Immature natural killer cell (primary cell): ENCODE measurements at regions not wholly inside any gene's neighbourhood (a gene's known extent, or its start where the extent isn't known, plus 50 kb on each side); places are given as distances from the start of the nearest gene placed in this dataset.

Source experiments
- DNase-seq, 3 donors: peaks; one replicate each; pipeline ENCODE4 v3.0.0; 2022; ENCODE audit warnings: mixed read lengths in 1 of 3
- H3K27ac Mint-ChIP-seq, 6 donors: one replicate each; pipeline ENCODE4 v1.8.0; 2020; ENCODE audit warnings: mixed read lengths in 6 of 6, mild to moderate bottlenecking in 5 of 6, inconsistent platforms in 4 of 6, moderate library complexity in 3 of 6
- H3K27me3 Mint-ChIP-seq, 3 donors: one replicate each; pipeline ENCODE4 v1.8.0; 2020 to 2021; ENCODE audit warnings: low read depth in 3 of 3, mild to moderate bottlenecking in 3 of 3, mixed read lengths in 3 of 3, moderate library complexity in 3 of 3, inconsistent platforms in 1 of 3
- H3K36me3 Mint-ChIP-seq, 3 donors: one replicate each; pipeline ENCODE4 v1.8.0; 2020; ENCODE audit warnings: mixed read lengths in 3 of 3, inconsistent platforms in 2 of 3, mild to moderate bottlenecking in 2 of 3
- H3K4me1 Mint-ChIP-seq, 2 donors: one replicate each; pipeline ENCODE4 v1.8.0; 2020; ENCODE audit warnings: inconsistent platforms in 2 of 2, mild to moderate bottlenecking in 2 of 2, mixed read lengths in 2 of 2, moderate library complexity in 1 of 2
- H3K4me3 Mint-ChIP-seq, 5 donors: one replicate each; pipeline ENCODE4 v1.8.0; 2020; ENCODE audit warnings: mild to moderate bottlenecking in 5 of 5, mixed read lengths in 5 of 5, inconsistent platforms in 3 of 5, moderate library complexity in 3 of 5
- H3K9me3 Mint-ChIP-seq, 6 donors: one replicate each; pipeline ENCODE4 v1.8.0; 2020; ENCODE audit warnings: mild to moderate bottlenecking in 6 of 6, mixed read lengths in 6 of 6, inconsistent platforms in 4 of 6, moderate library complexity in 3 of 6

- Mint-ChIP-seq H3K9me3 (no peaks in the 10 kb centered on the region), H3K36me3 (no peaks in the 10 kb centered on the region), H3K4me3 (no peak overlapping the region), H3K27me3 (peaks cover 0 to 2% (median 0%) of the 10 kb centered on the region in 3 donors), H3K4me1 (no peaks in the 10 kb centered on the region), H3K27ac (no peak overlapping the region)
- no peak for DNase-seq
Measured at GRCh38 chr6:118761645-118762044, 110.3 kb upstream of the CEP85L start.

GRCh38 chr6:118758946-118759345, 107.6 kb upstream of the CEP85L start:
- no peak for DNase-seq
- Mint-ChIP-seq H3K36me3 (no peaks in the 10 kb centered on the region), H3K27ac (no peak overlapping the region), H3K27me3 (peaks cover 0 to 6% (median 5%) of the 10 kb centered on the region in 3 donors), H3K4me1 (no peaks in the 10 kb centered on the region), H3K4me3 (no peak overlapping the region), H3K9me3 (no peaks in the 10 kb centered on the region)

- no peaks in the 10 kb centered on the region for H3K36me3 Mint-ChIP-seq
- peaks cover 0 to 6% (median 6%) of the 10 kb centered on the region in 3 donors for H3K27me3 Mint-ChIP-seq
- H3K4me3 Mint-ChIP-seq = no peak overlapping the region
- no peak for DNase-seq
- no peaks in the 10 kb centered on the region for H3K4me1 Mint-ChIP-seq
- no peak overlapping the region for H3K27ac Mint-ChIP-seq
- H3K9me3 Mint-ChIP-seq = no peaks in the 10 kb centered on the region
Measured at GRCh38 chr6:118755941-118756646, 104.7 kb upstream of the CEP85L start.

GRCh38 chr6:118752803-118753202, 101.4 kb upstream of the CEP85L start:
- Mint-ChIP-seq H3K4me3 (no peak overlapping the region), H3K4me1 (peaks cover 0 to 1% of the 10 kb centered on the region in 2 donors), H3K27ac (no peak overlapping the region), H3K36me3 (no peaks in the 10 kb centered on the region), H3K9me3 (no peaks in the 10 kb centered on the region), H3K27me3 (peaks cover 0 to 8% (median 6%) of the 10 kb centered on the region in 3 donors)
- DNase-seq = no peak

- Mint-ChIP-seq H3K27me3 (peaks cover 0 to 6% (median 3%) of the 10 kb centered on the region in 3 donors), H3K27ac (no peak overlapping the region), H3K4me3 (no peak overlapping the region), H3K36me3 (no peaks in the 10 kb centered on the region), H3K9me3 (no peaks in the 10 kb centered on the region), H3K4me1 (peaks cover 0 to 1% of the 10 kb centered on the region in 2 donors)
- DNase-seq = no peak
Measured at GRCh38 chr6:118751072-118751471, 99.7 kb upstream of the CEP85L start.

GRCh38 chr6:118750143-118750542, 98.8 kb upstream of the CEP85L start:
- DNase-seq = no peak
- Mint-ChIP-seq H3K4me1 (peaks cover 0 to 1% of the 10 kb centered on the region in 2 donors), H3K9me3 (no peaks in the 10 kb centered on the region), H3K27me3 (peaks cover 0 to 8% (median 3%) of the 10 kb centered on the region in 3 donors), H3K4me3 (no peak overlapping the region), H3K36me3 (no peaks in the 10 kb centered on the region), H3K27ac (peak overlapping the region in 1 of 6 donors; percentile 7)

GRCh38 chr6:118748311-118749062, 97.1 kb upstream of the CEP85L start:
- H3K9me3 Mint-ChIP-seq = no peaks in the 10 kb centered on the region

GRCh38 chr6:118746825-118747174, 95.4 kb upstream of the CEP85L start:
- DNase-seq = no peak

More at GRCh38 chr6:118748311-118749062, 97.1 kb upstream of the CEP85L start:
- H3K4me3 Mint-ChIP-seq = no peak overlapping the region
- DNase-seq = no peak
- H3K27me3 Mint-ChIP-seq = peaks cover 0 to 10% (median 6%) of the 10 kb centered on the region in 3 donors
- peaks cover 0 to 4% (median 0%) of the 10 kb centered on the region in 3 donors for H3K36me3 Mint-ChIP-seq
- H3K27ac Mint-ChIP-seq = no peak overlapping the region
- H3K4me1 Mint-ChIP-seq = peaks cover 0 to 1% of the 10 kb centered on the region in 2 donors

GRCh38 chr6:118746145-118746824, 94.9 kb upstream of the CEP85L start:
- Mint-ChIP-seq H3K4me1 (peaks cover 0 to 1% of the 10 kb centered on the region in 2 donors), H3K27me3 (peaks cover 0 to 10% (median 6%) of the 10 kb centered on the region in 3 donors), H3K4me3 (no peak overlapping the region), H3K27ac (no peak overlapping the region), H3K36me3 (peaks cover 0 to 4% (median 0%) of the 10 kb centered on the region in 3 donors), H3K9me3 (no peaks in the 10 kb centered on the region)
- no peak for DNase-seq

More at GRCh38 chr6:118746825-118747174, 95.4 kb upstream of the CEP85L start:
- Mint-ChIP-seq H3K4me1 (peaks cover 0 to 1% of the 10 kb centered on the region in 2 donors), H3K27ac (no peak overlapping the region), H3K9me3 (no peaks in the 10 kb centered on the region), H3K36me3 (peaks cover 0 to 4% (median 0%) of the 10 kb centered on the region in 3 donors), H3K27me3 (peaks cover 0 to 10% (median 6%) of the 10 kb centered on the region in 3 donors), H3K4me3 (no peak overlapping the region)

GRCh38 chr6:118745156-118745555, 93.8 kb upstream of the CEP85L start:
- Mint-ChIP-seq H3K4me1 (peaks cover 0 to 1% of the 10 kb centered on the region in 2 donors), H3K4me3 (no peak overlapping the region), H3K9me3 (no peaks in the 10 kb centered on the region), H3K27ac (no peak overlapping the region), H3K36me3 (peaks cover 0 to 4% (median 0%) of the 10 kb centered on the region in 3 donors), H3K27me3 (peaks cover 0 to 10% (median 4%) of the 10 kb centered on the region in 3 donors)
- no peak for DNase-seq

GRCh38 chr6:118744261-118744941, 93.0 kb upstream of the CEP85L start:
- Mint-ChIP-seq H3K36me3 (peaks cover 0 to 4% (median 0%) of the 10 kb centered on the region in 3 donors), H3K9me3 (no peaks in the 10 kb centered on the region), H3K4me3 (no peak overlapping the region), H3K27me3 (peaks cover 0 to 10% (median 7%) of the 10 kb centered on the region in 3 donors), H3K27ac (no peak overlapping the region), H3K4me1 (peaks cover 0 to 1% of the 10 kb centered on the region in 2 donors)
- DNase-seq = no peak

GRCh38 chr6:118743746-118744145, 92.4 kb upstream of the CEP85L start:
- no peak overlapping the region for H3K27ac Mint-ChIP-seq
- peaks cover 0 to 10% (median 7%) of the 10 kb centered on the region in 3 donors for H3K27me3 Mint-ChIP-seq
- H3K36me3 Mint-ChIP-seq = peaks cover 0 to 4% (median 0%) of the 10 kb centered on the region in 3 donors
- no peaks in the 10 kb centered on the region for H3K9me3 Mint-ChIP-seq
- peaks cover 0 to 1% of the 10 kb centered on the region in 2 donors for H3K4me1 Mint-ChIP-seq
- DNase-seq = no peak
- no peak overlapping the region for H3K4me3 Mint-ChIP-seq

- peaks cover 0 to 4% (median 0%) of the 10 kb centered on the region in 3 donors for H3K36me3 Mint-ChIP-seq
- H3K9me3 Mint-ChIP-seq = no peaks in the 10 kb centered on the region
- H3K4me1 Mint-ChIP-seq = peaks cover 0 to under 1% of the 10 kb centered on the region in 2 donors
- H3K27me3 Mint-ChIP-seq = peaks cover 1 to 11% (median 5%) of the 10 kb centered on the region in 3 donors
- DNase-seq = no peak
- no peak overlapping the region for H3K27ac Mint-ChIP-seq
- no peak overlapping the region for H3K4me3 Mint-ChIP-seq
Measured at GRCh38 chr6:118740372-118740771, 89.0 kb upstream of the CEP85L start.
